ENCODE measurements at regions not wholly inside any gene's neighbourhood (a gene's known extent, or its start where the extent isn't known, plus 50 kb on each side); places are given as distances from the start of the nearest gene placed in this dataset.

- no peak for DNase-seq (ENCODE audit: low read depth)
- TF ChIP-seq CTCF (conservative IDR thresholded peaks at IDR 0.05; ENCODE audit: low read depth, low read length): no peak
- no peak overlapping the region for H3K4me3 ChIP-seq (ENCODE audit: low read depth, low read length)
These were observed 784.8 kb downstream of the VRK1 start for GRCh38 chr14:97582022-97582421.

- no peak for DNase-seq (ENCODE audit: low read depth)
- H3K4me3 ChIP-seq (ENCODE audit: low read depth, low read length): no peak overlapping the region
- no peak for TF ChIP-seq CTCF (conservative IDR thresholded peaks at IDR 0.05; ENCODE audit: low read depth, low read length)
These were observed 787.3 kb downstream of the VRK1 start for GRCh38 chr14:97584528-97584927.

- no peak for DNase-seq (ENCODE audit: low read depth)
- H3K4me3 ChIP-seq (ENCODE audit: low read depth, low read length): no peak overlapping the region
- TF ChIP-seq CTCF (conservative IDR thresholded peaks at IDR 0.05; ENCODE audit: low read depth, low read length): no peak
These were observed 795.3 kb downstream of the VRK1 start for GRCh38 chr14:97592341-97592980.

GRCh38 chr14:97594306-97594705 lies 797.1 kb downstream of the VRK1 start:
- no peak overlapping the region for H3K4me3 ChIP-seq (ENCODE audit: low read depth, low read length)
- DNase-seq (ENCODE audit: low read depth): no peak
- TF ChIP-seq CTCF (conservative IDR thresholded peaks at IDR 0.05; ENCODE audit: low read depth, low read length): no peak

- no peak for TF ChIP-seq CTCF (conservative IDR thresholded peaks at IDR 0.05; ENCODE audit: low read depth, low read length)
- H3K4me3 ChIP-seq (ENCODE audit: low read depth, low read length): no peak overlapping the region
These were observed 805.4 kb downstream of the VRK1 start for GRCh38 chr14:97602438-97603117.

GRCh38 chr14:97603201-97603600 lies 806.0 kb downstream of the VRK1 start:
- H3K4me3 ChIP-seq (ENCODE audit: low read depth, low read length): no peak overlapping the region
- DNase-seq (ENCODE audit: low read depth): no peak
- no peak for TF ChIP-seq CTCF (conservative IDR thresholded peaks at IDR 0.05; ENCODE audit: low read depth, low read length)

More at GRCh38 chr14:97602438-97603117, 805.4 kb downstream of the VRK1 start:
- no peak for DNase-seq (ENCODE audit: low read depth)

- H3K4me3 ChIP-seq (ENCODE audit: low read depth, low read length): no peak overlapping the region
- no peak for TF ChIP-seq CTCF (conservative IDR thresholded peaks at IDR 0.05; ENCODE audit: low read depth, low read length)
- no peak for DNase-seq (ENCODE audit: low read depth)
These were observed 807.5 kb downstream of the VRK1 start for GRCh38 chr14:97604731-97605130.

All from epithelial cell of proximal tubule (primary cell).